Osteocyte (in vitro differentiated cells): ENCODE measurements at regions not wholly inside any gene's neighbourhood (a gene's known extent, or its start where the extent isn't known, plus 50 kb on each side); places are given as distances from the start of the nearest gene placed in this dataset.

Experiments
- DNase-seq: peaks from one replicate; pipeline ENCODE4 v3.0.0; 2021; ENCODE audit warnings: mixed read lengths; ENCODE audit not compliant: unreplicated experiment; ENCODE audit errors: extremely low spot score
- H3K27ac Mint-ChIP-seq: one replicate; pipeline ENCODE4 v1.8.0; 2021; ENCODE audit warnings: mild to moderate bottlenecking, mixed read lengths; ENCODE audit not compliant: unreplicated experiment
- H3K27me3 Mint-ChIP-seq: one replicate; pipeline ENCODE4 v1.8.0; 2021; ENCODE audit warnings: mixed read lengths; ENCODE audit not compliant: unreplicated experiment
- H3K36me3 Mint-ChIP-seq: one replicate; pipeline ENCODE4 v1.8.0; 2021; ENCODE audit warnings: mixed read lengths; ENCODE audit not compliant: unreplicated experiment
- H3K4me1 Mint-ChIP-seq: one replicate; pipeline ENCODE4 v1.8.0; 2021; ENCODE audit warnings: mixed read lengths; ENCODE audit not compliant: unreplicated experiment
- H3K4me3 Mint-ChIP-seq: one replicate; pipeline ENCODE4 v1.8.0; 2021; ENCODE audit warnings: mild to moderate bottlenecking, moderate library complexity, mixed read lengths; ENCODE audit not compliant: unreplicated experiment
- H3K9me3 Mint-ChIP-seq: one replicate; pipeline ENCODE4 v1.8.0; 2021; ENCODE audit warnings: mixed read lengths; ENCODE audit not compliant: unreplicated experiment
- TF ChIP-seq, protein P1 (sequence below): fragments of 200-600 bp; sonication (generic); IDR thresholded peaks from 2 replicates; pipeline ENCODE4 v1.5.0; 2021; ENCODE audit warnings: antibody characterized with exemption, mild to moderate bottlenecking, moderate library complexity

DNA sequence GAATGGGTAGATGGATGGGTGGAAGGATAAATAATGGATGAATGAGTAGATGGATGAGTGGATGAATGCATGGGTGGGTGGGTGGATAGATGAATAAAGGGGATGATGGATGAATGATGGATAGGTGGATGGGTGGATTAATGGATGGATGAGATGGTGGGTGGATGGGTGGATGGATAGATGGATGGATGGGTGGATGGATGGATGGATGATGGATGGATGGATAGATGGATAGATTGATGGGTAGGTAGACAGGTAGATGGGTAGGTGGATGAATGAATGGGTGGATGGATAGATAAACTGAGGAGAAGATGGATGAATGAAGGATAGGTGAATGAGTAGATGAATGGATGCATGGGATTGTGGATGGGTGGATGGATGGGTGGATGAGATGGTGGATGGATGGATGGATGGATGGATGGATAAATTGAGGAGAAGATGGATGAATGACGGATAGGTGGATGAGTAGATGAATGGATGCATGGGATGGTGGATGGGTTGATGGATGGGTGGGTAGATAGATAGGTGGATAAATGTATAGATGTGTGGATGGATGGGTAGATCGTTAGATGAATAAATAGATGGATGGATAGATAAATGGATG is 331.3 kb downstream of the MN1 start:
- Mint-ChIP-seq H3K27ac (no peak overlapping the region), H3K4me3 (no peak overlapping the region), H3K36me3 (no peaks in the 10 kb centered on the region), H3K4me1 (peaks cover 23% of the 10 kb centered on the region), H3K27me3 (no peaks in the 10 kb centered on the region), H3K9me3 (no peaks in the 10 kb centered on the region)
- no peak for DNase-seq
- TF ChIP-seq, protein P1, sequence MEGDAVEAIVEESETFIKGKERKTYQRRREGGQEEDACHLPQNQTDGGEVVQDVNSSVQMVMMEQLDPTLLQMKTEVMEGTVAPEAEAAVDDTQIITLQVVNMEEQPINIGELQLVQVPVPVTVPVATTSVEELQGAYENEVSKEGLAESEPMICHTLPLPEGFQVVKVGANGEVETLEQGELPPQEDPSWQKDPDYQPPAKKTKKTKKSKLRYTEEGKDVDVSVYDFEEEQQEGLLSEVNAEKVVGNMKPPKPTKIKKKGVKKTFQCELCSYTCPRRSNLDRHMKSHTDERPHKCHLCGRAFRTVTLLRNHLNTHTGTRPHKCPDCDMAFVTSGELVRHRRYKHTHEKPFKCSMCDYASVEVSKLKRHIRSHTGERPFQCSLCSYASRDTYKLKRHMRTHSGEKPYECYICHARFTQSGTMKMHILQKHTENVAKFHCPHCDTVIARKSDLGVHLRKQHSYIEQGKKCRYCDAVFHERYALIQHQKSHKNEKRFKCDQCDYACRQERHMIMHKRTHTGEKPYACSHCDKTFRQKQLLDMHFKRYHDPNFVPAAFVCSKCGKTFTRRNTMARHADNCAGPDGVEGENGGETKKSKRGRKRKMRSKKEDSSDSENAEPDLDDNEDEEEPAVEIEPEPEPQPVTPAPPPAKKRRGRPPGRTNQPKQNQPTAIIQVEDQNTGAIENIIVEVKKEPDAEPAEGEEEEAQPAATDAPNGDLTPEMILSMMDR: no peak

DNA sequence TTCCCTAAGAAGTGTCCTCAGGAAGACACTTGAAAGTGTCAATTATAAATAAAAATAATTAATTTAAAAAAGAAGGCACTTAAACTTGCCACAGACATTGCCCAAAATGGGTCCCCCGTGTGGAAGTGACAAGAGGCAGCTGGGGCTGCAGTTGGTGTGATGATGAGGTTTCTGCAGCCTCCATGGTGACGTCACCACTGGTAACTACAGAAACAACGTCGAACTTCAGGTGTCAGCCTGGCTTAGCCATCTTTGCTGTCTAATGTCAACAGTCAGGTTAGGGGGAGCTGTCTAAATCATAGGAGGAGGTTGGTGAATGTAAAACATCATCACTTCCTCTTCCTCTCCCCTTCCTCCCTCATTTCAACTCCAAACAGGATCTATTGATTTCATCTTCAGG is 328.6 kb downstream of the MN1 start:
- H3K9me3 Mint-ChIP-seq: no peaks in the 10 kb centered on the region
- H3K4me1 Mint-ChIP-seq: peaks cover 43% of the 10 kb centered on the region
- DNase-seq: no peak
- TF ChIP-seq, protein P1: no peak
- no peaks in the 10 kb centered on the region for H3K27me3 Mint-ChIP-seq
- peaks cover under 1% of the 10 kb centered on the region for H3K36me3 Mint-ChIP-seq
- H3K27ac Mint-ChIP-seq: no peak overlapping the region
- no peak overlapping the region for H3K4me3 Mint-ChIP-seq

DNA sequence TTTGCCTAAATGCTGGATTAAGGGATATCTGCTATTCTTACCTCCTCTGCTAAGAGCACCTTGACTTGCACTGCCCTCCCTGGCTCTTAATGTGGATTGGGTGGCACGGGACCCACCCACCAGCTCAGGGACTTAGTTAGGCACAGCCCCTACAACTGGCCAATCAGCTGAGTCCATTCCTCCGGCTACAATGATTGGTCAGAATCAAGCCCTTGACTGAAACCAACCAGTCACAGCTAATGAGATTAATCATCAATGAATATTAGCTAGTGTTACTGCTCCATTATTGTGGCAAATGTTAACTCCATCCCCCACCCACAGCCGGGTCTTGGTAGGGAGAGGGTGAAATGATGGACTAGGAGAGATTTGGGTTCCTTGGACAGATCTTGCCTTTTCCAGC is 328.0 kb downstream of the MN1 start:
- Mint-ChIP-seq H3K4me1 (peaks cover 43% of the 10 kb centered on the region), H3K36me3 (peaks cover 2% of the 10 kb centered on the region), H3K9me3 (no peaks in the 10 kb centered on the region), H3K4me3 (no peak overlapping the region), H3K27ac (peak overlapping the region; percentile 84), H3K27me3 (no peaks in the 10 kb centered on the region)
- TF ChIP-seq, protein P1: no peak
- no peak for DNase-seq

DNA sequence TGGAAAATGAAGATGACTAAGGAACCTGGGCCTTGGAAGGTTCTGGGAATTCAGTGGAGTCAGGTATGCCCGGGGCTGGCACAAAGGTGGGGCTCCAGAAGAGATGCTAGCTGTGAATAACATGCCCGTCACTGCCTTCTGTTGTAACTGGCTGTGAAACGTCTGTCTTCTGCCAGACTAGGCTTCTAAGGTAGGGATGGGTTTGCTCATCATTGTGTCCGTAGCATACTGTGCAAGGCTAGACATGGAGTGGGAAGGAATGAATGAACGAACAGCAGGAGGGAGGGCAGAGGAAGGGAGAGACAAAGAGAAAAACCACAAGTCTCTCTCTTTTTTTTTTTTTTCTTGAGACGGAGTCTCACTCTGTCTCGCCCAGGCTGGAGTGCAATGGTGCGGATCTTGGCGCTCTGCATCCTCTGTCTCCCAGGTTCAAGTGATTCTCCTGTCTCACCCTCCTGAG is 327.4 kb downstream of the MN1 start:
- no peaks in the 10 kb centered on the region for H3K9me3 Mint-ChIP-seq
- no peak for DNase-seq
- H3K4me1 Mint-ChIP-seq: peaks cover 43% of the 10 kb centered on the region
- peak overlapping the region; percentile 84 for H3K27ac Mint-ChIP-seq
- no peaks in the 10 kb centered on the region for H3K27me3 Mint-ChIP-seq
- H3K4me3 Mint-ChIP-seq: no peak overlapping the region
- TF ChIP-seq, protein P1: no peak
- peaks cover 2% of the 10 kb centered on the region for H3K36me3 Mint-ChIP-seq

DNA sequence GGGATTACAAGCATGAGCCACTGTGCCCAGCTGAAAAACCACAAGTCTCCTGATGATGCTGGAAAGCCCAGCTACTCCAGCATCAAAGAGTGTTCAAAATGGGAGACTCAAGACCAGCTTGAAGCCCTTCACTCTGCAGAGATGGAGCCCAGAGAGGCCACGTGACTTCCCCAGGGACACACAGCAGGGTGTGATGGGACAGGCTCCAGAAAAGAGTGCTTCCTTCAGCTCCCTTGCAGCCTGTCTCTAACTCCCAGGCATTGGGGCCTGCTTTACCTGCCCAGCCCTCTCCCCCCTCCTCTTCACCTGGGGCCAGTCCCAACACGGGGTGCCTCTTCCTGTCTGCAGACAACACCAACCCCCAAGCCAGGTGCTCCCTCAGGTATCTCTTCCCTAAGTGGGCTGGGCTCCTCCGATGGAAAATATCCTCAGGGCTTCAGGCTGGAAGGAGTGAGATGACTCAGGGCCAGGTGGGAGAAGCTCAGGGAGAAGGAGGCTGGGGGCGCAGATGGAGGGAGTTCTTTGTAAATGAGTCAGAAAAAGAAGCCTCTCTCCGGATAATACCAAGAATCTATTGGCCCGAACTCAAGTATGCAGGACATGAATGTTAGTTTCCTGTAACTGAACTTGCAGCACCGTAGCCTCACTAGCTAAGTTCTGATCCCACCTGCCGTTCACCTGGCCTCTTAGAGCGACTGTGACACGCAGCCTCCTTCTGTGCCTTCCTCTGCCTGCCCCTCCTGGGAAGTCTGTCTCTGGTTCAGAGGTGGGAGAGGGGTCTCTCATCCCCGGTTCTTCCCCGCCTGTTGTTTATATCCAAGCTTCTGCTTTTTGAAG is 326.6 kb downstream of the MN1 start:
- Mint-ChIP-seq H3K4me3 (peak overlapping the region; percentile 16), H3K27ac (peak overlapping the region; percentile 84)

More for the DNA sequence above, 326.6 kb downstream of the MN1 start:
- TF ChIP-seq, protein P1: no peak
- H3K9me3 Mint-ChIP-seq: no peaks in the 10 kb centered on the region
- peaks cover 44% of the 10 kb centered on the region for H3K4me1 Mint-ChIP-seq
- no peaks in the 10 kb centered on the region for H3K27me3 Mint-ChIP-seq
- peaks cover 2% of the 10 kb centered on the region for H3K36me3 Mint-ChIP-seq
- DNase-seq: peak; percentile 88
